GM12892 (cell line): ENCODE measurements at regions not wholly inside any gene's neighbourhood (a gene's known extent, or its start where the extent isn't known, plus 50 kb on each side); places are given as distances from the start of the nearest gene placed in this dataset.

Source experiments
- POLR2A ChIP-seq: IDR thresholded peaks from 2 replicates; pipeline ENCODE4 v1.6.1; 2011; ENCODE audit warnings: low read depth, low read length, control low read depth
- POLR2AphosphoS5 ChIP-seq: IDR thresholded peaks from 2 replicates; pipeline ENCODE4 v1.6.1; 2011; ENCODE audit warnings: low read depth, low read length, control low read depth

DNA sequence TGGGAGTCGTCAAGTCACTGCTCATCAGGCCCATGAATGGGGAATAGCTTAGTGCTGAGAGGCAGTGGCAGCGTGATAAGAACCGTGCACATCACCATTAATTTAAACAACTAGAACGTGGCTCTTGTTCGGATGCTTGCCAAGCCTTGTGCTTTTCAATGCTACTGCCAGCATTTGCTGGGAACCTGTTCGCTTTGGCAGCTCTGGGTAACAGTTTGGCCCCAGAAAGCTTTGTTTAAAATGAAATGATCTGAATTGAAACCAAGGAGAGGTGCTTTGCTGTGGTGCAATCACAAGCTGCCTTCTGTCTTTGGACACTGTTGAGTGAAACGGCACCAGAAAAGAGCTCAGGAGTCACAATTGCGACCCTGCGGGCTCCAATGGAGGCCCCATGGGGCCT lies 53.5 kb upstream of the OLFM4 start:
- TF ChIP-seq POLR2A = no peak
- TF ChIP-seq POLR2AphosphoS5 = no peak
